Trophoblast cell (in vitro differentiated cells and primary cell): ENCODE measurements at regions not wholly inside any gene's neighbourhood (a gene's known extent, or its start where the extent isn't known, plus 50 kb on each side); places are given as distances from the start of the nearest gene placed in this dataset.

ENCODE experiments used
- DNase-seq, 2 donors: peaks; one replicate each; pipeline ENCODE4 v3.0.0-alpha.2; 2016
- H2AFZ ChIP-seq: 2 replicates; pipeline ENCODE4 v1.6.1; 2013; ENCODE audit warnings: low read length, moderate library complexity, mild to moderate bottlenecking; ENCODE audit not compliant: insufficient read depth, poor library complexity
- H2AK5ac ChIP-seq: 2 replicates; pipeline ENCODE4 v1.6.1; 2013; ENCODE audit warnings: mild to moderate bottlenecking, low read length
- H2BK120ac ChIP-seq: 2 replicates; pipeline ENCODE4 v1.6.1; 2013; ENCODE audit warnings: low read length, mild to moderate bottlenecking, moderate library complexity; ENCODE audit not compliant: insufficient read depth, poor library complexity
- H2BK12ac ChIP-seq: 2 replicates; pipeline ENCODE4 v1.6.1; 2013; ENCODE audit warnings: mild to moderate bottlenecking, low read length, moderate library complexity
- H2BK5ac ChIP-seq: 2 replicates; pipeline ENCODE4 v1.6.1; 2013; ENCODE audit warnings: low read length, low read depth, moderate library complexity, mild to moderate bottlenecking; ENCODE audit not compliant: poor library complexity
- H3K14ac ChIP-seq: 2 replicates; pipeline ENCODE4 v1.6.1; 2013; ENCODE audit warnings: mild to moderate bottlenecking, low read length
- H3K18ac ChIP-seq: 2 replicates; pipeline ENCODE4 v1.6.1; 2013; ENCODE audit warnings: mild to moderate bottlenecking, low read length
- H3K23ac ChIP-seq: 2 replicates; pipeline ENCODE4 v1.6.1; 2013; ENCODE audit warnings: low read length
- H3K27ac ChIP-seq: 2 replicates; pipeline ENCODE4 v1.5.1; 2013; ENCODE audit warnings: low read depth, mild to moderate bottlenecking, inconsistent platforms, low read length, moderate library complexity
- H3K27me3 ChIP-seq: 2 replicates; pipeline ENCODE4 v1.6.1; 2013; ENCODE audit warnings: inconsistent platforms, mild to moderate bottlenecking, low read length, moderate library complexity; ENCODE audit not compliant: insufficient read depth
- H3K36me3 ChIP-seq, 2 experiments: 1 replicate in 1 of 2; 2 replicates in 1 of 2; pipeline ENCODE4 v1.6.1; 2013; ENCODE audit warnings: low read length in 2 of 2, mild to moderate bottlenecking in 2 of 2, moderate library complexity in 1 of 2; ENCODE audit not compliant: insufficient read depth in 2 of 2, control insufficient read depth in 1 of 2
- H3K4ac ChIP-seq: 2 replicates; pipeline ENCODE4 v1.6.1; 2013; ENCODE audit warnings: low read depth, mild to moderate bottlenecking, low read length, moderate library complexity
- H3K4me1 ChIP-seq, 2 experiments: 1 replicate in 1 of 2; 2 replicates in 1 of 2; pipeline ENCODE4 v1.6.1; 2013; ENCODE audit warnings: low read length in 2 of 2, mild to moderate bottlenecking in 2 of 2, moderate library complexity in 1 of 2; ENCODE audit not compliant: insufficient read depth in 2 of 2, control insufficient read depth in 1 of 2
- H3K4me2 ChIP-seq: 2 replicates; pipeline ENCODE4 v1.6.1; 2013; ENCODE audit warnings: inconsistent platforms, mild to moderate bottlenecking, low read length, moderate library complexity
- H3K4me3 ChIP-seq: 2 replicates; pipeline ENCODE4 v1.5.1; 2013; ENCODE audit warnings: mild to moderate bottlenecking, low read depth, low read length, inconsistent platforms
- H3K79me1 ChIP-seq: one replicate; pipeline ENCODE4 v1.6.1; 2013; ENCODE audit warnings: low read length
- H3K79me2 ChIP-seq: 2 replicates; pipeline ENCODE4 v1.6.1; 2013; ENCODE audit warnings: low read length, mild to moderate bottlenecking; ENCODE audit not compliant: control insufficient read depth, insufficient read depth, poor library complexity
- H3K9ac ChIP-seq: 2 replicates; pipeline ENCODE4 v1.6.1; 2013; ENCODE audit warnings: mild to moderate bottlenecking, low read length
- H3K9me3 ChIP-seq: 2 replicates; pipeline ENCODE4 v1.6.1; 2013; ENCODE audit warnings: low read depth, mild to moderate bottlenecking, control low read depth, inconsistent platforms, low read length; ENCODE audit not compliant: insufficient read depth
- H4K12ac ChIP-seq: 2 replicates; pipeline ENCODE4 v1.6.1; 2013; ENCODE audit warnings: low read depth, mild to moderate bottlenecking, low read length, moderate library complexity
- H4K8ac ChIP-seq: 2 replicates; pipeline ENCODE4 v1.6.1; 2013; ENCODE audit warnings: low read depth, mild to moderate bottlenecking, low read length, moderate library complexity
- H4K91ac ChIP-seq: one replicate; pipeline ENCODE4 v1.6.1; 2013; ENCODE audit warnings: low read depth, mild to moderate bottlenecking, low read length, moderate library complexity
- WGBS: extraction: QIAGEN DNeasy Blood & Tissue Kit; methylation state at CpG from one replicate; pipeline ENCODE4 v1.1.7; 2013; ENCODE audit warnings: missing lambda C conversion rate; ENCODE audit not compliant: insufficient read length, insufficient coverage; ENCODE audit errors: extremely low coverage; 5-methylcytosine and 5-hydroxymethylcytosine counted together

DNA sequence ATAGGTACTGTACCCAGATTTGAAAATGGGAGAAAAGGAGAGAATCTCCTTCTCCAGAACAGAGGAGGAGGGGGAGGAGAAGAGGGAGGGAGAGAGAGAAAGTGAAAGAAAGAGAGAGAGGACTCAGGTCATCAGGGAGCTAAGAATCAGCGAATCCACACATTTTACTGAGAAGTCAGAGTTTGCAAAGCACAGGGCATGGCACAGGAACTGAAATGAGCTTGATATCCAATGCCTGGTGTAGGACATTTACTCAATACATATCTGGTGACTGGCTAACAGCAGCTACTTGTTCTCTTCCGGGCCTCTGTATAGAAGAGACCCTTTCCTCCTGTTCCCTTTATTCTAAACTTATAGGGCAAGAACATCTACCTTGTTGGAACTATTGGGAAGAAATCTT is 375.1 kb downstream of the KLF5 start:
- H3K4me3 ChIP-seq: no peak overlapping the region
- H2AK5ac ChIP-seq: no peak overlapping the region

GRCh38 chr13:73433458-73433857 is 374.7 kb downstream of the KLF5 start:
- H4K91ac ChIP-seq: no peak overlapping the region
- no peaks in the 10 kb centered on the region for H3K79me2 ChIP-seq
- no CpG with 5 or more reads among the region's 1 CpG for WGBS
- H3K4ac ChIP-seq: no peak overlapping the region
- H3K27ac ChIP-seq: no peak overlapping the region
- H3K9ac ChIP-seq: no peak overlapping the region
- H3K36me3 ChIP-seq: no peaks in the 10 kb centered on the region
- no peak overlapping the region for H2BK12ac ChIP-seq
- peak in 1 of 2 donors; percentile 42 for DNase-seq
- no peak overlapping the region for H3K18ac ChIP-seq
- H3K4me2 ChIP-seq: no peak overlapping the region
- H2AK5ac ChIP-seq: no peak overlapping the region
- no peak overlapping the region for H3K14ac ChIP-seq
- peaks cover 0 to 5% of the 10 kb centered on the region in 2 experiments for H3K4me1 ChIP-seq
- no peak overlapping the region for H3K23ac ChIP-seq
- no peak overlapping the region for H2AFZ ChIP-seq
- no peak overlapping the region for H2BK5ac ChIP-seq
- H3K79me1 ChIP-seq: no peaks in the 10 kb centered on the region
- no peak overlapping the region for H3K4me3 ChIP-seq
- H3K27me3 ChIP-seq: no peaks in the 10 kb centered on the region
- no peaks in the 10 kb centered on the region for H3K9me3 ChIP-seq
- no peak overlapping the region for H2BK120ac ChIP-seq
- no peak overlapping the region for H4K8ac ChIP-seq
- no peak overlapping the region for H4K12ac ChIP-seq

More for the DNA sequence above, 375.1 kb downstream of the KLF5 start:
- Histone ChIP-seq H3K79me1 (no peaks in the 10 kb centered on the region), H4K8ac (no peak overlapping the region), H4K91ac (no peak overlapping the region), H3K27me3 (no peaks in the 10 kb centered on the region), H3K4me1 (peaks cover 0 to 2% of the 10 kb centered on the region in 2 experiments), H3K9ac (no peak overlapping the region), H2BK5ac (no peak overlapping the region), H2BK12ac (no peak overlapping the region), H3K4ac (no peak overlapping the region), H3K27ac (no peak overlapping the region), H4K12ac (no peak overlapping the region), H3K9me3 (no peaks in the 10 kb centered on the region), H3K79me2 (no peaks in the 10 kb centered on the region), H3K18ac (no peak overlapping the region), H3K36me3 (no peaks in the 10 kb centered on the region), H2AFZ (no peak overlapping the region), H2BK120ac (no peak overlapping the region), H3K23ac (no peak overlapping the region), H3K14ac (no peak overlapping the region), H3K4me2 (no peak overlapping the region)
- no CpG with 5 or more reads among the region's 2 CpGs for WGBS
- DNase-seq: peak in 1 of 2 donors; percentile 2

- no CpG with 5 or more reads among the region's 1 CpG for WGBS
- H3K79me1 ChIP-seq: no peaks in the 10 kb centered on the region
- H3K4me2 ChIP-seq: no peak overlapping the region
- H3K27me3 ChIP-seq: no peaks in the 10 kb centered on the region
- no peak overlapping the region for H3K14ac ChIP-seq
- peak overlapping the region; percentile 41 for H3K27ac ChIP-seq
- H3K4me1 ChIP-seq: peaks cover 0 to 7% of the 10 kb centered on the region in 2 experiments
- no peak overlapping the region for H2BK5ac ChIP-seq
- no peak overlapping the region for H4K8ac ChIP-seq
- H2AFZ ChIP-seq: no peak overlapping the region
- no peak overlapping the region for H3K4ac ChIP-seq
- H4K91ac ChIP-seq: no peak overlapping the region
- peak; percentile 52 to 75 for DNase-seq
- H3K9me3 ChIP-seq: no peaks in the 10 kb centered on the region
- H3K36me3 ChIP-seq: no peaks in the 10 kb centered on the region
- H4K12ac ChIP-seq: no peak overlapping the region
- H2BK120ac ChIP-seq: no peak overlapping the region
- no peak overlapping the region for H3K9ac ChIP-seq
- no peak overlapping the region for H3K23ac ChIP-seq
- no peaks in the 10 kb centered on the region for H3K79me2 ChIP-seq
- no peak overlapping the region for H2AK5ac ChIP-seq
- H3K4me3 ChIP-seq: no peak overlapping the region
- no peak overlapping the region for H2BK12ac ChIP-seq
- H3K18ac ChIP-seq: no peak overlapping the region
Measured at GRCh38 chr13:73429701-73430100, 370.9 kb downstream of the KLF5 start.

- Histone ChIP-seq H3K79me2 (no peaks in the 10 kb centered on the region), H4K8ac (no peak overlapping the region), H3K79me1 (no peaks in the 10 kb centered on the region), H2BK120ac (no peak overlapping the region), H2BK12ac (no peak overlapping the region), H3K9me3 (no peaks in the 10 kb centered on the region), H3K23ac (no peak overlapping the region), H2AK5ac (no peak overlapping the region), H3K4me3 (no peak overlapping the region), H2BK5ac (no peak overlapping the region), H3K27me3 (no peaks in the 10 kb centered on the region), H4K91ac (no peak overlapping the region), H4K12ac (no peak overlapping the region), H3K14ac (no peak overlapping the region), H3K4me2 (no peak overlapping the region), H3K18ac (no peak overlapping the region), H3K4me1 (peaks cover 0 to 7% of the 10 kb centered on the region in 2 experiments), H3K9ac (no peak overlapping the region), H3K4ac (no peak overlapping the region), H2AFZ (no peak overlapping the region), H3K27ac (no peak overlapping the region), H3K36me3 (no peaks in the 10 kb centered on the region)
- peak in 1 of 2 donors; percentile 44 for DNase-seq
- no CpG with 5 or more reads among the region's 1 CpG for WGBS
Measured at GRCh38 chr13:73428706-73429105, 369.9 kb downstream of the KLF5 start.
